Astrocyte (in vitro differentiated cells and primary cell): ENCODE measurements at regions not wholly inside any gene's neighbourhood (a gene's known extent, or its start where the extent isn't known, plus 50 kb on each side); places are given as distances from the start of the nearest gene placed in this dataset.

Source experiments
- CTCF ChIP-seq: IDR thresholded peaks from 2 replicates; pipeline ENCODE4 v1.5.1; 2011; ENCODE audit warnings: low read depth, mild to moderate bottlenecking, inconsistent platforms, low read length, moderate library complexity; ENCODE audit not compliant: insufficient read depth
- EZH2 ChIP-seq: IDR thresholded peaks from 2 replicates; pipeline ENCODE4 v1.6.1; 2012; ENCODE audit warnings: mild to moderate bottlenecking, low read length, inconsistent platforms; ENCODE audit not compliant: insufficient read depth

GRCh38 chr19:42655748-42656147 is 61.0 kb upstream of the CEACAM8 start:
- no peak for TF ChIP-seq EZH2
- TF ChIP-seq CTCF, result no peak
